ENCODE measurements at regions not wholly inside any gene's neighbourhood (a gene's known extent, or its start where the extent isn't known, plus 50 kb on each side); places are given as distances from the start of the nearest gene placed in this dataset.

GRCh38 chr4:169906104-169906503 is 120.1 kb downstream of the MFAP3L start (continued):
- no peak for TF ChIP-seq REST (IDR thresholded peaks at IDR 0.05; ENCODE audit: borderline replicate concordance in 1 of 2, low read depth in 1 of 2, low read length in 2 of 2)
- TF ChIP-seq HIC2 (CRISPR knock-in tag; IDR thresholded peaks at IDR 0.05; ENCODE audit: low read depth), result no peak
- no peak for TF ChIP-seq KDM4B (CRISPR knock-in tag; IDR thresholded peaks at IDR 0.05)
- no peak for TF ChIP-seq NR1H2 (CRISPR knock-in tag; IDR thresholded peaks at IDR 0.05; ENCODE audit: borderline replicate concordance, low read depth)
- no peak for TF ChIP-seq GPBP1L1 (CRISPR knock-in tag; IDR thresholded peaks at IDR 0.05)
- TF ChIP-seq ZNF468 (CRISPR knock-in tag; IDR thresholded peaks at IDR 0.05), result no peak
- TF ChIP-seq SOX6 (IDR thresholded peaks at IDR 0.05), result no peak
- peak; percentile 34; the same call in 1 of the 2 replicates for TF ChIP-seq SOX6 (CRISPR knock-in tag; IDR thresholded peaks at IDR 0.05)
- no peak for TF ChIP-seq ZMYM2 (CRISPR knock-in tag; IDR thresholded peaks at IDR 0.05)
- TF ChIP-seq ATF7 (IDR thresholded peaks at IDR 0.05), result no peak
- TF ChIP-seq ATF7 (CRISPR knock-in tag; IDR thresholded peaks at IDR 0.05), result no peak
- TF ChIP-seq CEBPG (CRISPR knock-in tag; IDR thresholded peaks at IDR 0.05), result 0 out of 2 replicates have a peak, but pooled peaks have one; percentile 5
- no peak for TF ChIP-seq BHLHE40 (IDR thresholded peaks at IDR 0.05; ENCODE audit: low read length)
- peak; percentile 14; the same call in 1 of the 2 replicates for TF ChIP-seq GATAD2A (CRISPR knock-in tag; IDR thresholded peaks at IDR 0.05)
- TF ChIP-seq SIN3A (IDR thresholded peaks at IDR 0.05; ENCODE audit: borderline replicate concordance, low read depth, low read length), result no peak
- no peak for TF ChIP-seq CHD4 (IDR thresholded peaks at IDR 0.05; ENCODE audit: borderline replicate concordance, low read length)
- no peak for TF ChIP-seq RAD51 (IDR thresholded peaks at IDR 0.05; ENCODE audit: borderline replicate concordance)
- TF ChIP-seq SP2 (CRISPR knock-in tag; IDR thresholded peaks at IDR 0.05), result no peak
- no peak for TF ChIP-seq ATF2 (CRISPR knock-in tag; IDR thresholded peaks at IDR 0.05)
- no peak for TF ChIP-seq AFF4 (CRISPR knock-in tag; IDR thresholded peaks at IDR 0.05)

All from HepG2 (cell line).